ENCODE measurements at regions not wholly inside any gene's neighbourhood (a gene's known extent, or its start where the extent isn't known, plus 50 kb on each side); places are given as distances from the start of the nearest gene placed in this dataset.
"Not testable (repeated sequence)": the region's sequence is repeated elsewhere in the genome, so short reads cannot be mapped to it uniquely, and the experiment has no call there.

DNA sequence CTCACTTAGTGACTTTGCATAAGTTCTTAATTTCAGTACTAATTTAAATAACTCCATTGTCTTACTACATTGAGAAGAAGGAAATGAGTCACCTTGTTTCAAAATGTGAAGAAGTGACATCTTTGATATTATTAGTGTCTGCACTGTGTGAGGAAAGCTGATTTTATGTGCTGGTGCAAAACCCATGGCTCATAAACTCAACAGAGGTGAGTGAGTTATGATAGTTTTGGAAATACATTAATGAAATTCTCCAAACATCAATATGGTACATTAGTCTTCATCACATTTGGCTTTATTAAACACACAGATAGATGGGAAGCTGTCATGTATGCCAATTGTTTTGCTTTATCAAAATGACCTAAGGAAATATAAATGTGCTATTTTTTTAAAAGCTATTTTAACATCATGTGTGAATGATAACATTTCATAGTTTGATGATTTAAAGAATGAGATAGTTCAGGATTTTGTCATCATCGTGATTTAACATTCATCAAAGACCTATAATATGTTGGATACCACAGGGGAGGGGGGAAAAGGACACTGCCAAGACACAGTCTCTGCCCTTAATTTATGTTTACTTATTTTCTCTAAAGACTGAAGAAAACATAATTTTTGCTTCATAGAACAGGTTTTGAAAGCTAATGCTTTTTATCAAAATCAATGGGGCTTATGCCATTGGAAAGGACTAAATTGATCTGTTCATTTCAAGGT, 902.3 kb upstream of the SLITRK1 start:
- no peak for ATAC-seq (ENCODE audit: low read depth)
- DNase-seq = no peak
- TF ChIP-seq, protein P1, sequence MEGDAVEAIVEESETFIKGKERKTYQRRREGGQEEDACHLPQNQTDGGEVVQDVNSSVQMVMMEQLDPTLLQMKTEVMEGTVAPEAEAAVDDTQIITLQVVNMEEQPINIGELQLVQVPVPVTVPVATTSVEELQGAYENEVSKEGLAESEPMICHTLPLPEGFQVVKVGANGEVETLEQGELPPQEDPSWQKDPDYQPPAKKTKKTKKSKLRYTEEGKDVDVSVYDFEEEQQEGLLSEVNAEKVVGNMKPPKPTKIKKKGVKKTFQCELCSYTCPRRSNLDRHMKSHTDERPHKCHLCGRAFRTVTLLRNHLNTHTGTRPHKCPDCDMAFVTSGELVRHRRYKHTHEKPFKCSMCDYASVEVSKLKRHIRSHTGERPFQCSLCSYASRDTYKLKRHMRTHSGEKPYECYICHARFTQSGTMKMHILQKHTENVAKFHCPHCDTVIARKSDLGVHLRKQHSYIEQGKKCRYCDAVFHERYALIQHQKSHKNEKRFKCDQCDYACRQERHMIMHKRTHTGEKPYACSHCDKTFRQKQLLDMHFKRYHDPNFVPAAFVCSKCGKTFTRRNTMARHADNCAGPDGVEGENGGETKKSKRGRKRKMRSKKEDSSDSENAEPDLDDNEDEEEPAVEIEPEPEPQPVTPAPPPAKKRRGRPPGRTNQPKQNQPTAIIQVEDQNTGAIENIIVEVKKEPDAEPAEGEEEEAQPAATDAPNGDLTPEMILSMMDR (IDR thresholded peaks at IDR 0.05) = no peak
- no peaks in the 10 kb centered on the region for H3K36me3 Mint-ChIP-seq (ENCODE audit: low read depth)
- ChIA-PET CTCF (no interaction called here), POLR2A (no interaction called here)
- H3K27ac Mint-ChIP-seq = no peak overlapping the region
- no peaks in the 10 kb centered on the region for H3K27me3 Mint-ChIP-seq
- peaks cover 13% of the 10 kb centered on the region for H3K9me3 Mint-ChIP-seq
- H3K4me1 Mint-ChIP-seq = no peaks in the 10 kb centered on the region
- intact Hi-C loops (cut with micrococcal nuclease) = no loop called here
- H3K4me3 Mint-ChIP-seq = no peak overlapping the region

DNA sequence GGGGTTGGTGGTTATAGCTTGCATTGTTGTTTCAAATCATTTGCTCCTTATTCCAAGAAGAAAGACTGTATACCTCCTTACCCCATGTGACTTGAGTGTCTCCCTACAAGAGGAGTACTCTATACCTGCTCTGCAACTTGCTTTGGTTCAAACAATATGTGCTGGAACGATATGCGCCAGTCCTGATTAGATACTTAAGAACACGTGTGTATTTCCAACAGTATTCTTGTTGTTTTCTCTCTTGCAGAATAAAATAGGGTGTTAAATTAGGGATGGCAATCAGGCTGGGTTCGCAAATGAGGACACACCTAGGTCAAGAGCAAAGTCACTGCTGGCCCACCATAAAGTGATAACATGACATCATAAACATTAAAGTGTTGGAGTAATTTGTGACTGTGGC, 895.0 kb upstream of the SLITRK1 start:
- Mint-ChIP-seq H3K4me1 (no peaks in the 10 kb centered on the region), H3K9me3 (peaks cover 5% of the 10 kb centered on the region), H3K27ac (no peak overlapping the region), H3K27me3 (no peaks in the 10 kb centered on the region), H3K4me3 (no peak overlapping the region), H3K36me3 (ENCODE audit: low read depth) (no peaks in the 10 kb centered on the region)
- CTCF ChIA-PET = no interaction called here
- ATAC-seq (ENCODE audit: low read depth) = no peak
- POLR2A ChIA-PET = no interaction called here
- TF ChIP-seq, protein P1 (IDR thresholded peaks at IDR 0.05) = no peak
- intact Hi-C loops (cut with micrococcal nuclease) = no loop called here
- no peak for DNase-seq

DNA sequence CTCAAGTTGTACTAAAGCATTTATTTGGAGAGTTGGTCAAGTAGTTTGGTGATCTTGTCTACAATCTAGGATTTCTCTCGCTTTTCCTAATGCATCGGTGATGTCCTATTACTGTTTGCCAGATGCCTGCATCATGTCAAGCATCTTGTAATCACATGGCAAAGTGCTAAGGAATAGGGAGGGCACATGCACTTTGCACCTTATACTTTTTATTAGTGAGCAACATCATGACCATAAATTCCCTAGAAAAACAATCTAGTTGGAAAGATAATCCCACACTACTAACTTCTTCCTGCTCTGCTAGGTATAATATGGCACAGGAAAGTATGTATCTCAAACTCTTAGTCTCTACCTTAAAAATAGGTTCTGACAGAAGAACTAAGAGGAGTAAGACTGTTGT, 894.3 kb upstream of the SLITRK1 start:
- ChIA-PET POLR2A (no interaction called here), CTCF (no interaction called here)
- no peak overlapping the region for H3K27ac Mint-ChIP-seq

DNA sequence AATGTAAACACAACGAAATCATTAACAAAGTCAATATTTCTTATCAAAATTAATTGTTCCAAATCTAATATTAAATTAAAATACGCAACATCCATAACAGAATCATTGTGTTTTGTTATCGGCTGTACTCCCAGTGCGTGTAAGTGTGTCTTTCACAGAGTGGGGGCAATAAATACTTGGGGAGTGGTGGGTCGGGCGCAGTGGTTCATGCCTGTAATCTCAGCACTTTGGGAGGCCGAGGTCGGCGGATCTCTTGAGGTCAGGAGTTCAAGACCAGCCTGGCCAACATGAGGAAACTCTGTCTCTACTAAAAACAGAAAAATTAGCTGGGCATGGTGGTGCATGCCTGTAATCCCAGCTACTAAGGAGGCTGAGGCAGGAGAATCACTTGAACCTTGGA, 893.6 kb upstream of the SLITRK1 start:
- intact Hi-C loops (cut with micrococcal nuclease); CTCF ChIA-PET; H3K9me3 Mint-ChIP-seq; DNase-seq; H3K36me3 Mint-ChIP-seq (ENCODE audit: low read depth); H3K4me1 Mint-ChIP-seq; H3K27me3 Mint-ChIP-seq; ATAC-seq (ENCODE audit: low read depth); H3K27ac Mint-ChIP-seq; H3K4me3 Mint-ChIP-seq; POLR2A ChIA-PET: not testable (repeated sequence)

More for the DNA sequence above, 894.3 kb upstream of the SLITRK1 start:
- intact Hi-C loops (cut with micrococcal nuclease) = no loop called here
- ATAC-seq (ENCODE audit: low read depth) = no peak
- no peak for DNase-seq
- no peaks in the 10 kb centered on the region for H3K36me3 Mint-ChIP-seq (ENCODE audit: low read depth)
- H3K4me1 Mint-ChIP-seq = no peaks in the 10 kb centered on the region
- TF ChIP-seq, protein P1 (IDR thresholded peaks at IDR 0.05) = no peak
- no peak overlapping the region for H3K4me3 Mint-ChIP-seq
- peaks cover 5% of the 10 kb centered on the region for H3K9me3 Mint-ChIP-seq
- no peaks in the 10 kb centered on the region for H3K27me3 Mint-ChIP-seq

DNA sequence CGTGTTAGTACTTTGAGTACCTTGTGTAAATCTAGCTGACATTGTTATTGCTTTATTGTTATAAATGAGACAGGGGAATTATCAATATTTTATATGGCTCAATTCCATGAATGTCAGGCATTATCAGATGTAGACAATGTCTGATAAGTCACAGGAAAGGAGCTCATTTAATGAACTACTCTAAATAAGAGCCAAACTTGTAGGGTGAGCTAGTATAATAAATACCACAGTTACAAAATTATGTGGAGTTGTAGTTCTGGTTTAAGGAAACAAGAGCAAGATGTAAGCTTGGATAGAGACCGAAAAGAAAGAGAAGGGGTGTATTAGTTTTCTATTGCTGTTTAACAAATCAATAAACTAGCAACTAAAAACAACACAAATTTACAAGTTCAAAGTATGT, 891.8 kb upstream of the SLITRK1 start:
- Mint-ChIP-seq H3K36me3 (ENCODE audit: low read depth) (no peaks in the 10 kb centered on the region), H3K4me3 (no peak overlapping the region), H3K4me1 (no peaks in the 10 kb centered on the region), H3K27me3 (no peaks in the 10 kb centered on the region), H3K9me3 (peaks cover 5% of the 10 kb centered on the region), H3K27ac (no peak overlapping the region)
- no peak for DNase-seq
- intact Hi-C loops (cut with micrococcal nuclease) = no loop called here
- POLR2A ChIA-PET = no interaction called here
- CTCF ChIA-PET = no interaction called here
- no peak for ATAC-seq (ENCODE audit: low read depth)
- TF ChIP-seq, protein P1 (IDR thresholded peaks at IDR 0.05) = no peak

DNA sequence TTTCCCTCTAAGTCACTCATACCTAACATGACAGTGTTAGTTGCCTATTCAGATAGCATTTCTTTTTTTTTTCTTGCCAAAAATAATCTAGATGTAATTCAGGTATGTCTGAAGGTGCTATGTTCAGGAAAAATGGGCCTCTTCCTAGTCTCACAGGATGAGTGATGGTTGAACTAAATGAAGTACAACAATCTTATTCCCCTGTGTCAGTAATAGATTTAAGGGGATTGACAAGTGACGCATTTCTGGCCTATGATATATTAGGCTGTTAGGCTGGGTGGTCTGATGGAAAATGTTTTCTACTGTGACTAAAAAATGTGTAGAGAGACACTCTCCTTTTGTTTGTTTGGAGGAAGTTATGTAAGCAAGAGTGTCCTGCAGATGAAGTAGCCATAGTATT, 878.7 kb upstream of the SLITRK1 start:
- no peaks in the 10 kb centered on the region for H3K27me3 Mint-ChIP-seq
- peaks cover 3% of the 10 kb centered on the region for H3K9me3 Mint-ChIP-seq
- no peak overlapping the region for H3K27ac Mint-ChIP-seq
- no peak overlapping the region for H3K4me3 Mint-ChIP-seq
- no peaks in the 10 kb centered on the region for H3K36me3 Mint-ChIP-seq (ENCODE audit: low read depth)
- ChIA-PET POLR2A (no interaction called here), CTCF (no interaction called here)
- TF ChIP-seq, protein P1 (IDR thresholded peaks at IDR 0.05) = no peak
- no peak for ATAC-seq (ENCODE audit: low read depth)
- no peak for DNase-seq
- H3K4me1 Mint-ChIP-seq = no peaks in the 10 kb centered on the region
- intact Hi-C loops (cut with micrococcal nuclease) = no loop called here

All from activated B cell treated with CpG ODN at 0.5 μM for 24 hours (primary cell).